CD4-positive, alpha-beta T cell treated with Interleukin-4 for 4 hours (primary cell): ENCODE measurements at regions not wholly inside any gene's neighbourhood (a gene's known extent, or its start where the extent isn't known, plus 50 kb on each side); places are given as distances from the start of the nearest gene placed in this dataset.

Experiments used
- DNase-seq: peaks from one replicate; pipeline ENCODE4 v3.0.0-alpha.2; 2020

DNA sequence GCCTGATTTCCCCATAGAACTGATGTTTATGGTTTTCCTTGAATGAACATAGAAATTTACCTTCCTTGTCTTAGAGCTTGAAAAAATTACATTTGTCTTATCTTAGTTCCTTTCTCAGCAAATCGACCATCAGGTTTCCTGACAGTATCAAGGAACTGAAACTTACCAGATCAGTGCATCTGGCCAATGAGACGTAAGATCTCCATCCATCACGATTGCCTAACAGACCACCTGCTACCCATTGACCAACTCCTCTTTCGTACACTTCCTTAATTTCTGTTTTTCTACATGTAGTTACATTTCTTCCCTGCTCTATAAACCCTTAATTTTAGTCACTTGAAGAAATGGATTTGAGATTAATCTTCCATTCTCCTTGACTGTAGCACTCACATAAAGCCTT is 57.4 kb upstream of the TMPRSS15 start:
- no peak for DNase-seq

DNA sequence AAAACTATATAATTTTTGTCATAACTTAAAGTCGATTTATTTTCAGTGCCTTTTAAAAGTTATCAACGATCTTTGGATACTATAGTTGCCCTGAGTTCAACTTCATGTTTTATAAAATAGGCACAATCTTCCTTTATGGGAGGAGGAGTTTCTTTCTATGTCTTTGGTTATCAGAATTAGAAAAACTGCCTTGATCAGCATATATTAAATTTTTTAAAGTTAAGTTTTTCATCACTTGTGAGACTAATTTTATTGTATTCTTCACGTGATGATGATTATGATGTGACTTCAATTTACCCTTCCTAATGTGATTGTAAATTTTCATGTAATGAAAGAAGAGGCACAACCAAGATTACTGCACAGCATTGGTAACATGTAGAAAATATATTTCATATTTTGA is 58.2 kb upstream of the TMPRSS15 start:
- no peak for DNase-seq

DNA sequence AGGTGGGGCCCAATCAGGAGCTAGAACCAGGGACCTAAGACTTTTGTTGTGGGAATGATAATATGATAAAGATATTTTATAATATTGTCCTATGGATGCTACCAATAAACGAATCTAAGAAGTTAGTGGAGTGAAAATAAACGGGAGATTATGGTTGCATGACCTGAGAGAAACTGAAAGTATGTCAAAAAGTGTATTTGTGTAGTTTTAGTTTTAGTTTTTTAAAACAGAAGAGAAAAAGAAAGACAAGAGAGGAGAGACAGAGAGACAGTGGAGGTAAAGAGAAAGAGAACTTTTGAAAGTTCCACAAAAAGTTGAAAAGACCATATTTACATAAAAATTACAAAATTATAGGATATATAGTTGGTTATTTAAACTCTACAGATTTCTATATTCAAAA is 64.1 kb upstream of the TMPRSS15 start:
- DNase-seq: no peak

DNA sequence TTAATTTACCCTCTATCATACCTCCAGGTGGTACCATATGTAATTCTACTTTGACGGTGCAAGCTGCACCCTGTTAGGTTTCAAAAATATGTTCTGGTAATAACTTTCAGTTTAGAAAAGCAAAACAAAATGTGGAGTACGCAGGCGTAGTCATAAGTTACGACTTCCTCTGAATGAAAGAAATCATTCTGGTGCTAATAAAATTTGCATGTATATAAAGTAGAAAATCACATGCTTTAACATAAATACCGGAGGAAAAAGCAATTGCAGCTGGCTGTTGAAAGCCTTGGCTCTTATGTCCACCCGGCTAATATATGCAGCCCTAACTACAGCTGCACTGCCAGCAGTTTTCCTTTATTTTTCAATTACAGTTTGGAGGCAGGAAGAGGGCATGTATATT is 65.2 kb upstream of the TMPRSS15 start:
- DNase-seq: no peak

DNA sequence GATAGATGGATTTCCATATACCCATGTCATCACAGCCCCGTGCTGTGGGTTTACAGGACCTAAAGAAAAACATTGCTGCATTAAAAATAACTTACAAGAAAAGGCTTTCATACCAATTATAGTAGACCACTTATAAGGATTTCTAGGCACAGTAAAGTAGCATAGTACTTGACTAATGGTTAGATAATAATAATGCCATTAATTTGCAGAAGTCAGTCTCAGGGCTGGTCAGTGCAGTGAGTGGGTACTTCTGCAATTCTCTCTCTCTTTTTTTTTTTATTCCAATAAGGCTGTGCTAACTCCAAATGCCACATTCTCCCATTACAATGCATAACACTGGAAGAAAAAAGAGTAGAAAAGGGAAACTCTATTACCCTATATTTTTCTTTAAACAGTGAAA is 73.1 kb upstream of the TMPRSS15 start:
- no peak for DNase-seq

DNA sequence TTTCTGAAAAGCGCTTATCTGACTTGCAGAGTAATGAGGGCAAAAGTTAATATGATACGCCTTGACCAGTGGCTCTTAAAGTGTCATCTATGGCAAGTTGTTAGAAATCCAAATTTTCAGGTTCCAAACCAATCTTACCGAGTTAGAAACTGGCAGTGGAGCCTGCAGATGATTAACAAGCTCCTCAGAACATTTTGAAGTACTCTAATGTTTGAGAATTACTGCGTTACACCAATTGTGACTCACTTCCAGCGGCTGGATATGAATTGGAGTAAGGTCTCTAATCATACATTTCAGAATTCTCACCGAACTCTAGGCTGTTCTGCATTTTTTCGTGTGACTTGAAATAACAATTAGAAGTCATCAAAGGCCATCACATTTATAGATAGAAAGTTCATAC is 73.5 kb upstream of the TMPRSS15 start:
- no peak for DNase-seq

DNA sequence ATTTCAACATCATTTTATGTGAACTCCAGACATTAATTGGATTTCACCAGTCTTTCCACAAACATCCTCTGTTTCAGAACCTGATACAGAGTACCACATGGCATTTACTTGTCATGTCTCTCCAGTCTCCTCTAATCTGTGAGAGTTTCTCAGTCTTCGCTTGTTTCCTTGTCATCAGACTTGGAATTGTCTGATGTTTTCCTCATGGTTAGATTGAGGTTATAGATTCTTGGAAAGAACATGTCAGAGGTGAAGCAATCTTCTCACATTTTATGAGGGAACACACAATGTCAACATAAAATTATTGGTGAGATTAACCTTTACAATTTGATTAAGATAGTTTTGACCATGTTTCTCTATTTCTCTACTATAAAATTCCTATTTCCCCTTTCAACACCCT is 74.9 kb upstream of the TMPRSS15 start:
- no peak for DNase-seq

DNA sequence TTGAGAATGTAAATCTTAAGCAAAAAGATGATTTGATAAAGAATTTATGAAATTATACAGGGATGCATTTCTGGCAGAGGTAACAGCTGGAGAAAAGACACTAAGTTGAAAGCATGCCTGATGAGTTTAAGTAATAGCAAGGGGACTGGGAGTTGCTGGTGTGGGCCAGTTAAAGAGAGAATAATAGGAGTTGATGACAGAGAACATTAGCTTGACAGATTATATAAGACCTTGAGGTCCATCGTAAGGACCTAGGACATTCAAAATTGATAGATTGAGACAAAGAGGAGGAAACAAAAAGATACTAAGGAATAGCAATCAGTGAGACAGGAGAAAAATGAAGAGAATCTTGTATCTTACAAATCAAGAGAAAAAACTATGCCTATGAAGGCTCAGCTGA is 84.7 kb upstream of the TMPRSS15 start:
- DNase-seq: no peak

DNA sequence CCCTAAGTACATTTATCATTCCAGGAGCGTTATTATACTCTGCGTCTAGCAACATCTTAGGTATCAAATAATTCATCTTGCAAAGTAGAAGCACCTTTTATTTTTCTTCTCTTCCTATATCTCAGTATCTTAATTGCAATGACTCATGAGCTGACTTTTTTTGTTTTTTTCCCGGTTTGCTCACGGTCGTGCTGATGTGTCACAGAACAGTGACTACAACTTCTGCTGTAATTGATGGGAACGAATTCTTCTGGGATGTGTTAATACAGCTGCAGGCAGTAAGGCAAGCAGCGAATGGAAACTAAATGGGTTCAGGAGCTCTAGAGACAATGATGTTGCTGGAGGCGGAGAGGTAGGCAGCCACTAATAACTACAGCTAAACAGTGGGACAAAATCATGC is 89.8 kb upstream of the TMPRSS15 start:
- DNase-seq: no peak

DNA sequence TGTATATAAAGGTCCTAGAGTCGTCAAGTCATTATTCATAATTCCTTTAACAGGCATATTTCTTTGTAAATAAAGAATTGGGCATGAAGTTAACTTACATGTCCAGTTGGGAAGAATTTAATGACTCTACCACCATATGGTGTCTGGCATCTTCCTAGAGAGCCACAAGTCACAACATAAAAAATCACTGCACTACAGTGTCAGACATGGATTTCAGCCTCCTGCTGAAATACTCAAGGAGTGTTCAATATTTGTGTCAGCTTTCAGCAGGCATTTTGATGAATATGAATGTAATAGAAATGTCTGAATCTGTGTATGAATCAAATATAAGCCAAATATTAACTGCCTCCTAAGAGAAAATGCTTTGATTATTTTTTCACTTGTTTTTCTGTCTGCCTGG is 91.9 kb upstream of the TMPRSS15 start:
- DNase-seq: no peak

DNA sequence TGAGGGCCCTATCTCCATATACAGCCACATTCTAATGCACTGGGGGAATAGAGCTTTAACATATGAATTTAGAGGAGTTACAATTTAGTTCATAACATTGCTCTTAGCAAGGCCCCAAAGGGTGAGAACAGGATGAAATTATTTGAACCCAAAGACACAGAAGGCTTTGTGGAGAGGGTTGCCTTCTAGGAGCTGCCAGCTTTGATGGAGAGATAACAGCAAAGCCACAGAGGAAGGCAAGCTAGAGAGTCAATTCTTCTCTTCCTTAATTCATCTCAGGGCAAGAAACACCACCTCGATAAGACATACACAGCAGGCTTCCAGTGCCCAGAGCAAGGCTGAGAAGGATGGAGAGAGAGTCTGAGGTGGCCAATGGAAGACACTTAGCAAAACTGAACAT is 94.8 kb upstream of the TMPRSS15 start:
- no peak for DNase-seq

DNA sequence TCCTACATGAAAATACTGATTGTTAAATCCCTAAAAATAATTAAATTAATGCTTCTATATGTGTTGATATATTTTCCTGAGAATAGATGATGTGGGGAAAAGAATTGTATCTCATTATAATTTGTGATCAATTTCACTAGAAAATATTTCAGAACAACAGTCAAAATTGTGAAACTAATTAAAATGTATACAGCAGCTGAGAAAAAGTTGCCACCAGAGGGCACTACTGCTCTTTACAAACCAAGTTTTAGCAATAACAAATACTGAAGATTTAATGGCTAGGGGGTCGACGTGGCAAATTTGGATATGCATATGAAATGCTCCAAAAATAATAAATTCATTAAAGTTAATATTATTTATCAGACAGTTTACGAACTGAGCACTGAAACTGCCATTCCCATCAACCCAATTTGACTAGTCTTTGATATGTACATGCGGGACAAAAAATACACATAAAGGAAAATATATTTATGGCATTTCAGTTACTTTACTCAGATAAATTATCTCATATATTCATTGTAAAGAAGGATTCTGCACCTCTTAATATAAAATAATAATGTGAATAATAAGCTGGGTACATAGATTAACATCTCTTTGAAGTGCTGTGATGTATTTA is 96.3 kb upstream of the TMPRSS15 start:
- peak; percentile 14 for DNase-seq

DNA sequence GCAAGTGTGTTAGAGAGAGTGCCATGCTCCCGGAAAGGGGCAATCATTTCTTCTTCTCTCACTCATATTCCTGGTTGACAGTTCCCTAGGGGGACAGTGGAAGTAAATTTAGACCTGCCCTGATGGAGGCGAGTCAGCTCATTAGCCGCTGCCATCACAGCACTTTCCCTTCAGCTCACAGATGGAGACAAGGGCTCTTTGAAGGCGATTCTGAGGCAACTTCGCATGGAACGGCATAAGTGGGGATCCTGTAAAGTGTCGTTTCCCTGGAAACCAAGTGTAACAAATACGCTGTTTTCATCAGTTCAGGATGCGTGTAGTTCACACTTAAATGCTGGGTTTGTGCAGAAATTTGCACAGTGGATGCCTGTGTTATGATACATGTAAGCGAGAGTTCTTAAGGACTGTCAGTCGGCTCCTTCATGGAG is 114.5 kb upstream of the TMPRSS15 start:
- DNase-seq: no peak

DNA sequence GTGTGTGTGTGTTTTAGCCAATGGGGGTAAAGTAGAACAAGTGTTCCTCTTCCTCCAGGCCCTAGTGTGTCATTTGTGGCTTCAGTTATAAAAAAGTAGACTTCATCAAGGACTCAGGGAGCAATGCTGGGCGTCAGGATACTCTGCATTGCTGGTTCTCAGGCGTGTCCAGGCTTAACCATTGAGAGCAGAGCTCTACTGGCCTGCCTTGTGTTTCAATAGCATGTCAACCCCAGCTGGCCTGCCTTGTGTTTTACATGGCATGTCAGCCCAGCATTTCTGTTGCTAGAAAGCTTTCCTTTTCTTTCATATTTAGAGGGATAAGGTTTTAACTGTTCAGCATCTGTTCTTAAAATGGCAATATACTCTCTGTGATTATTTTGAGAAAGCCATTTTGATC is 117.6 kb upstream of the TMPRSS15 start:
- no peak for DNase-seq

DNA sequence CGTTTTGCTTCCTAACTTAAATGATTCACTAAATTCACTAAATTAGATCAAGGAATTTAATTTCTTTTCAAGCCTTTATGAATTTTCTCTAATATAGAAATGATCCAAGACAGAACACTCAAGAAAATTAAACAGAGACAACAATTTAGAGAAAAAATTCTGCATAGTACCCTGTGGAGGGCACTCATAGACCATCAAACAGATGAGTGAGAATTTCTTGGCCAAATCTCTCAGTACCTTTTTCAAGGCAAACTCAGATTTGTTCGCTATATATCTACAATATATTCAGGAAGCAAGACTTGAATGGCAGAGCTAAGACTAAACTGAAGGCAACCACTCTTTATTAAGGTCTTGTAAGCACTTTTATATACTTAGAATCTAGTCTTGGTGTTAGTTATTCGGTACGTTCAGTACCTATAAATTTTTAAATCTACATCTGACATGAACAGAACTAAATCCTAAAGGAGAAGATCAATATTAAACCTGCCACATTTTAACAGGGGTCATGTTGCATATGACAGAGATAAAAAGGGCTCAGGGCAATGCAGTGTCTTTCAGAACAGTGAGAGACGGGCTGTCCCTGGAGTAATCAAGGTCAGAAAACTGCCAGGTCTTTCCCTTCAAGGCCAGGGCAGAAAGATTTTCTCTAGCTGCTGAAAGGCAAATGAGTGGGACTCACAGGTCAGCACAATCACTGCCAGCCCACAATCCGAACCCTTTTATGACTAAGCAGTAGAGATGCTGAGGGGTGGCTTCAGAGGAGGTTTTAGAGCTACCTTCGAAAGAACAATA is 118.8 kb upstream of the TMPRSS15 start:
- no peak for DNase-seq

DNA sequence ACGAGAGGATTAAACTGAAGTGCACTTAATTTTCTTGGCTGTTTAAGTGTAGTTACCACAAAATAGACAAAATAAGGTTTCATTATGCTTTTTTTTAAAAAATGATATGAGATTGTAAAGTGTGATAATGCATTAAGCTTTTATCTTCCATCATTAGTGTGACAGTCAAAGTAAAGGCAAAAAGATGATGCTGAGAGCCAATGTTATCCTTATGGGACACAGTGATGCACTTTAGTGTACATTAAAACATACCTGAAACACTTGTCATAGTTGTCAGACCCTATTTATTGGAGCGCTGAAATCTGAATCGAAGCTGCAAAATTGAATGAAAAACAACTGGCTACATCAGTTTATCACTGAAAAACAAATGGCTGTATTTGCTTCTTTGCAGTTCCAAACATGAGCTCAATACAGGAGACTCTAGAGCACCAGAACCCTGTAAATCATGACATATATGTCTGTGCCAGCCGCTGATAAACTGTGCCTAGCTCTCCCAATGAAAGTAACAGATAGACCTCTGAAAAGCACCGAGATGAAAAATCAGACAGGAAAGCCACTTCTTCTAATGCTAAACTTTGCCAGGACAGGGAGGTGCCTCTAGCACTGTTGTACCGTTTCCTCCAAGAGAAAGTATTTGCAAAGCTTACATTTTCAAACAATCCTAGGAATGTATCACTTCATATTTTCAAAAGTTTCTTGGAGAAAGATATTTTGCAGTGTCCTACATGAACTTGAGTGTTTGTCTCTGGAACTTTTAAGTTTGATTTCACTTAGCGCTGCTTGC is 120.7 kb upstream of the TMPRSS15 start:
- no peak for DNase-seq

DNA sequence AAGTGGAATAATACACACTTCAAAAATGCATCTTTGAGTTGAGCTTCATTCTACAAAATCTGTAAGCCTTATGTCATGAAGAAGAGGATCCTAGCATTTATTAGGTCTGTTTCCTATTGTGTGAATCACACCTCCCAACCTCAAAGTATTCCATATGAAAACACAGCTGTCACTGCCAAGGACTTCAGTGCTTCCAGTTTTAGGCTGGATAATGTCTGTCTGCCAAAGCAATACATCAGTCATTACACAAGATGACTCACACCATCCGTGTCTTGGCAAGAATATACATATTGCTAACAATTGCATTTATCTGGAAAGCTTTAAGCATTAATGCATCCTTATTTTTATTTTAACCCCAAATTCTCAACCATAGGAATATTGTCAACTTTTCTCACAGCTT is 125.7 kb upstream of the TMPRSS15 start:
- DNase-seq: no peak

DNA sequence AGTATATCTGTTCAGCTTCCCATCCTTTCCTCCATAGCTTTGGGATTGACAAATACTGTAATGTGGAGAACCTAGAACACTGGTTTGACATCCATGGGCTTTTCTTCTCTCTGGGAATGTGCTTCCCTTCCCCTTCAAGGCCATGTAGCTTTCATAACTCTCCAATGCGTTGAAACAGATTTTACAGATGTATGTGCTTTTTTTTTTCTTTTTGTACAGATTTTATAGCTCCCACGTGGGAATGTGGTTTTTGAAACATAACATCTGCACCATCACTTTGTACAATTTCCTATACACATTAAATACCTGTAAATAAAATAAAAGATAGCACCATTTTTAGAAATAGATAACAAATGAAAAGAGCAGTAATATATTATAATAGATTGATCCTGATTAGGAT is 138.5 kb upstream of the TMPRSS15 start:
- DNase-seq: no peak

DNA sequence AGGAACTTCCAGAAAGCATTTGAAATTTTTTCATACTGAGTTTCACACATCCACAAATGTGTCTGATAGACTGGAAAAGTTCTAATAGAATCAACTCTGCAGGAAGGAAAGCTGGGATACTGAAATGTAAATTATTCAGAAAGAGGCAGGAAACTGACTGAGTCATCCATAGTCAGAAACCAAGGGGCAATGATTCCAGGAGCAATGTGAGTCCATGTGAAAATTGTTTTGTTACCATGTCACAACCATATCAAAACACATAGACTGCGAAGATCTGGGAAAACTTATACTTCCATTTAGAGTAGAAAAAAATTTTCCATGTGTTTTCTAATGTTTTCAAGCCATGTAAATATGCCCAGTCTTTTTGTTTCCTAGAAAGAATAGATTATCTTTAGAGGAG is 142.3 kb upstream of the TMPRSS15 start:
- DNase-seq: no peak

DNA sequence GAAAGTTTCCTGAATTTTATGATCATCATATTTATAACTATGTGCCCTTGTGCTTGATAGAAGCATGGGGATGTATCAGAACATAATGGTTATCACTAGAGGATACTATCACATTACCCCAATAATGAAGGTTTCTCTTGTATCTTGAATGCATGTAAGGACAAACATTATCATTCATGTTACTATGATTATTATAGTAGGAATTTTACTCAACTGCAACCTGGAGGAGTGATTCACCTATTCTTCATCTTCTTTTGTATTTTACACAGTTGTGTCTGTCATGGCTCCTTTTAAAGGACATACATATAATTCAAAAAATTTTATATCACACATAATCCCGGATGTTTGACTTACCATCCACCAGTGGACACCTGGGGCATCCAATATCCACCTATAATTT is 143.8 kb upstream of the TMPRSS15 start:
- no peak for DNase-seq

DNA sequence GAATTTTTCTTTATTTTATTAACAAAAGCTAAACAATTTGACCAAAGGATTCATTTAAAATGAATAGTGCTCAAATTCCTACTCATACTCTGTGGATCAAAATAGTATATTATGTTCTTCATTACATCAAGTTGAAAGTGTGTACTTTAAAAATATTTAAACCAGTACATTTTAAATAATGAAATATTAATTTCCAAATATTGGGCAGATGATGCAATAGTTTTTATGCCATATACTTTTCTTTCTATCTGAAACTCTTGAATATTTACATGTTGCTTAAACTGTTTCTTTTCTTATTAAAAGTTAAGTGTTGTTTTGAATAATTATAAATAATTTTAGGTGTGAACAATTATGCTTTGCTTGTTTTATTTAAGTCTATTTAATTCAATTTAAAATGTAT is 144.7 kb upstream of the TMPRSS15 start:
- no peak for DNase-seq

DNA sequence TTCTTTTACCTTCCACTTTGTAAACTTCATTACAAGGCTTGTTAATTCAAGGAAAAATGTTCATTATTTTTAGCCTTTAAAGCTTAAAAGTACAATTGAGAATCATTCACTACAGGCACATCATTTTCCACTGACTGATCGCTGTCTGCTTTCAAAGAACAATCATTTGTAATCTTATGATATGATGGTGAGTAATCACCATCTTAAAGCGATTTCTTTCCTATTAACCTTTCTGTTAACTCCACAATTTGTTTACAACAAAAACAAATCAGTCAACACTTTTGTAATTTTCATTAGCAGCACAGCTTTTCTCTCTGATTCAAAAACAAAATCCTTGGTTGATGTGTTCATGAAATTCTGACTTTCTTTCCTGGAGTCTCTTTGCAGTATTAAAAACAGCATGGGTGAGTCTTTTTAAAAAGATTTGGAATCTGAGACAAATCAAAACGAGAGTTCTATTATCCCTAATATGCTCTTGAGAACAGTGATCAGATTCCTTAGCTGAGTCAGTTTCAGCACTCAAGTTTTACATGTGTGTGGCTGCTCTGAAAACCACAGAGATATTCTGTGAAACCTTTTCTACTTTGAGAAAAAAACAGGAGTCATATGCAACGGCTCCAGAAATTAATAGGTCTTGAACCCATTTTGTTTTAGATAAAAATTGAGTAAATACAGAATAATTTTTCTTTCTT is 145.8 kb upstream of the TMPRSS15 start:
- DNase-seq: no peak

DNA sequence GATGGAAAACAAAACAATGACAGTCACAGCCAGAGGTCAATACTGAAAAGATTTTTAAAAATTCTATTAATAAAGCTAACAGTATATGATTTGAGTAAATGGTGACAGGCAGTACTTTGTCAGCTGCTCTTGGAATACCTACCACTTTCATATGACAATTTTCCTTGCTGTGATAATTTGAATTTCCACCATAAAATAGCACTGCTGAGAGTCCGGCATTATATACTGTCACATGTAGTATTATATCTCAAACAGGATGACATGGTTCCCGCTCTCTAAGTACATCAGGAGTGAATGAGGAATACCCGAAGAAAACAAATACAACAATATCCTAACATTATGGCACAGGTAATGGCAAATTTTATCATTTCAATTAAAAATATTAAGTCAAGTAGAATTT is 146.8 kb upstream of the TMPRSS15 start:
- no peak for DNase-seq

DNA sequence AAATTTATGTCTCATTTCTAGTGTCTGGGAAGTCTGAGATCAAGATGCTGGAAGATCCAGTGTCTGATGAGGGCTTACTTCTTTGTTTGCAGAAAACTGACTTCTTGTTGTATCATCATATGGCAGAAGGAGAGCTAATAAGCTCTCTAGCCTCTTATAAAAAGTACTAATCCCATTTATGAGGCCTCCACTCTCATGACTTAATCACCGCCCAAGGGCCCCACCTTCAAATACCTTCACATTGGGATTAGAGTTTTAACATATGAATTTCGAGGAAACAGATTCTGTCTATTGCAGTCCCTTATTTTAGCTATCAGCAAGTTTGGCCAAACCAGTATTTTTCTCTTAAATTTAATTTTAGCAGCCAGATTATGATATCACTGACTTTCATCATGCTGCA is 150.2 kb upstream of the TMPRSS15 start:
- DNase-seq: no peak
